ENCODE measurements at regions not wholly inside any gene's neighbourhood (a gene's known extent, or its start where the extent isn't known, plus 50 kb on each side); places are given as distances from the start of the nearest gene placed in this dataset.

- peaks cover 6% of the 10 kb centered on the region for H3K27me3 ChIP-seq (ENCODE audit: insufficient read depth)
- no peaks in the 10 kb centered on the region for H4K20me1 ChIP-seq (replicated peaks; ENCODE audit: insufficient read depth)
- H3K9me2 ChIP-seq (ENCODE audit: insufficient read depth) = no peaks in the 10 kb centered on the region
- peaks cover 77% of the 10 kb centered on the region for H3K79me2 ChIP-seq (replicated peaks; ENCODE audit: insufficient read depth)
- no peak overlapping the region for H2AFZ ChIP-seq
- no peaks in the 10 kb centered on the region; the same call in 1 of the 2 replicates for H3K36me3 ChIP-seq (ENCODE audit: insufficient read depth)
- peak overlapping the region; percentile 73 for H3K4me2 ChIP-seq
- 0 out of 2 replicates have a peak overlapping the region, but pooled peaks have one; percentile 26 for H3K4me3 ChIP-seq
- H3K9me3 Mint-ChIP-seq = no peaks in the 10 kb centered on the region
- peaks cover 53% of the 10 kb centered on the region for H3K4me1 ChIP-seq (ENCODE audit: insufficient read depth)
- no peak overlapping the region for H3K4me3 Mint-ChIP-seq
- peaks cover 31% of the 10 kb centered on the region for H3K27me3 Mint-ChIP-seq (ENCODE audit: insufficient read depth, low read depth, poor library complexity)
- no peaks in the 10 kb centered on the region; the same call in 2 of the 3 replicates for H3K36me3 Mint-ChIP-seq (ENCODE audit: low read depth)
- peaks cover 47% of the 10 kb centered on the region for H3K4me1 Mint-ChIP-seq
- peaks cover 10% of the 10 kb centered on the region; the same call in 1 of the 2 replicates for H3F3A ChIP-seq (replicated peaks; ENCODE audit: low read depth)
- H3K27ac ChIP-seq (ENCODE audit: low read depth) = 0 out of 2 replicates have a peak overlapping the region, but pooled peaks have one; percentile 73
- H3K27ac Mint-ChIP-seq = no peak overlapping the region
- ATAC-seq (peak; percentile 41), DNase-seq (ENCODE audit: low spot score) (peak; percentile 57)
- TF ChIP-seq ZNF462 (CRISPR knock-in tag; IDR thresholded peaks at IDR 0.05) = no peak
Measured at GRCh38 chr22:46078241-46079092, 71.9 kb upstream of the PPARA start.

GRCh38 chr22:46079093-46079860, 71.0 kb upstream of the PPARA start:
- Histone ChIP-seq H3K36me3 (ENCODE audit: insufficient read depth) (no peaks in the 10 kb centered on the region), H3K79me2 (replicated peaks; ENCODE audit: insufficient read depth) (peaks cover 77% of the 10 kb centered on the region), H2AFZ (no peak overlapping the region), H3F3A (replicated peaks; ENCODE audit: low read depth) (peaks cover 10% of the 10 kb centered on the region; the same call in 1 of the 2 replicates), H3K4me3 (no peak overlapping the region), H3K27ac (ENCODE audit: low read depth) (no peak overlapping the region), H3K27me3 (ENCODE audit: insufficient read depth) (no peaks in the 10 kb centered on the region), H3K9me2 (ENCODE audit: insufficient read depth) (no peaks in the 10 kb centered on the region), H3K4me1 (ENCODE audit: insufficient read depth) (peaks cover 47% of the 10 kb centered on the region), H4K20me1 (replicated peaks; ENCODE audit: insufficient read depth) (no peaks in the 10 kb centered on the region), H3K4me2 (peak overlapping the region; percentile 73; the same call in 1 of the 2 replicates)
- Mint-ChIP-seq H3K27ac (no peak overlapping the region), H3K27me3 (ENCODE audit: insufficient read depth, low read depth, poor library complexity) (peaks cover 23% of the 10 kb centered on the region), H3K36me3 (ENCODE audit: low read depth) (no peaks in the 10 kb centered on the region; the same call in 2 of the 3 replicates), H3K9me3 (no peaks in the 10 kb centered on the region), H3K4me3 (no peak overlapping the region), H3K4me1 (peaks cover 42% of the 10 kb centered on the region)
- no peak for TF ChIP-seq JUNB (IDR thresholded peaks at IDR 0.05; ENCODE audit: unreplicated experiment)
- ATAC-seq = no peak
- no peak for DNase-seq (ENCODE audit: low spot score)

Measured in GM23338 (cell line).